ENCODE measurements at regions not wholly inside any gene's neighbourhood (a gene's known extent, or its start where the extent isn't known, plus 50 kb on each side); places are given as distances from the start of the nearest gene placed in this dataset.

DNA sequence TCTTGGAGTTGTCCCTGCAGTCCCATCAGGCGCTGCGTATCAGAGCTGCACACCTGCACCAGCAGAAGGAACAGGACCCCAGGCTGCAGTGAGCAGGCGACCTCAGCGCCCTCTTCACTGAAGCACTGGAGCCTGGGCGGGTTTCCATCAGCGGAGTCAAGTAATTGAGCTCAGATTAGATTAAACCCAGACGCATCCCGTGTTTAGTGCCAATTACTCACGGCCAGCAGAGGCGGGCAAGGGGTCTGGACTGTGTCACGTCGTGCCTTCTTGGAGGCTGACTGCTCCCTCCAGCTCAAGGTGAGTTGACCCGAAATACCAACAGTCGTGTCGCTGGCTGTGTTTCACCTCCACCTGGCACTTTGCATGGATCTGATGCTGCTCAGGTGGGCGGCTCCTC lies 123.6 kb downstream of the CXCL12 start:
- TF ChIP-seq, protein P1, sequence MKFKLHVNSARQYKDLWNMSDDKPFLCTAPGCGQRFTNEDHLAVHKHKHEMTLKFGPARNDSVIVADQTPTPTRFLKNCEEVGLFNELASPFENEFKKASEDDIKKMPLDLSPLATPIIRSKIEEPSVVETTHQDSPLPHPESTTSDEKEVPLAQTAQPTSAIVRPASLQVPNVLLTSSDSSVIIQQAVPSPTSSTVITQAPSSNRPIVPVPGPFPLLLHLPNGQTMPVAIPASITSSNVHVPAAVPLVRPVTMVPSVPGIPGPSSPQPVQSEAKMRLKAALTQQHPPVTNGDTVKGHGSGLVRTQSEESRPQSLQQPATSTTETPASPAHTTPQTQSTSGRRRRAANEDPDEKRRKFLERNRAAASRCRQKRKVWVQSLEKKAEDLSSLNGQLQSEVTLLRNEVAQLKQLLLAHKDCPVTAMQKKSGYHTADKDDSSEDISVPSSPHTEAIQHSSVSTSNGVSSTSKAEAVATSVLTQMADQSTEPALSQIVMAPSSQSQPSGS (IDR thresholded peaks at IDR 0.05; ENCODE audit: low read length): no peak
- TF ChIP-seq BCL11A (IDR thresholded peaks at IDR 0.05; ENCODE audit: low read depth in 2 of 2, low read length in 2 of 2) (no peak), CHD2 (IDR thresholded peaks at IDR 0.05; ENCODE audit: low read length) (no peak), BRCA1 (IDR thresholded peaks at IDR 0.05; ENCODE audit: low read depth, low read length) (no peak), EZH2 (IDR thresholded peaks at IDR 0.05; ENCODE audit: low read depth, low read length, severe bottlenecking) (no peak), JUN (IDR thresholded peaks at IDR 0.05; ENCODE audit: low read depth, low read length) (no peak), RFX5 (IDR thresholded peaks at IDR 0.05; ENCODE audit: borderline replicate concordance, low read depth, low read length) (no peak), RAD21 (IDR thresholded peaks at IDR 0.05 in 1 of 2, conservative IDR thresholded peaks at IDR 0.05 in 1 of 2; ENCODE audit: low read depth in 2 of 2, low read length in 2 of 2) (no peak), RBBP5 (IDR thresholded peaks at IDR 0.05; ENCODE audit: borderline replicate concordance, low read depth, low read length) (no peak), SP2 (IDR thresholded peaks at IDR 0.05; ENCODE audit: low read length) (no peak)
- DNase-seq (ENCODE audit: low read depth in 1 of 2, low spot score in 2 of 2) (no peak), FAIRE-seq (no peak)
- H2BK120ac ChIP-seq (replicated peaks; ENCODE audit: low read depth, low read length): no peak overlapping the region
- H3K23me2 ChIP-seq (ENCODE audit: low read depth, low read length): no peaks in the 10 kb centered on the region
- no peak overlapping the region for H3K4me2 ChIP-seq (ENCODE audit: insufficient read depth in 1 of 2, low read depth in 2 of 2, low read length in 2 of 2)
- H3K56ac ChIP-seq (replicated peaks; ENCODE audit: insufficient read length, low read depth, low read length): no peak overlapping the region
- no peak overlapping the region for H2AK5ac ChIP-seq (ENCODE audit: low read depth, low read length)
- H3K79me2 ChIP-seq (ENCODE audit: control insufficient read depth in 1 of 2, insufficient read depth in 2 of 2, low read length in 2 of 2): no peaks in the 10 kb centered on the region
- H3K23ac ChIP-seq (ENCODE audit: insufficient read length): no peak overlapping the region
- no peak overlapping the region for H3K4ac ChIP-seq (replicated peaks; ENCODE audit: insufficient read length, low read depth, low read length)
- no peaks in the 10 kb centered on the region for H4K20me1 ChIP-seq (replicated peaks in 1 of 2; ENCODE audit: control insufficient read depth in 1 of 2, insufficient read depth in 2 of 2, low read length in 2 of 2)
- no peak overlapping the region for H2BK12ac ChIP-seq (ENCODE audit: low read depth, low read length)
- no peaks in the 10 kb centered on the region for H3K27me3 ChIP-seq (replicated peaks in 1 of 4; ENCODE audit: control insufficient read depth in 3 of 4, extremely low read depth in 1 of 4, insufficient read depth in 3 of 4, low read length in 3 of 4)
- H2BK20ac ChIP-seq (ENCODE audit: low read length): no peak overlapping the region
- POLR2A ChIA-PET (ENCODE audit: partially characterized antibody): no interaction called here
- no peak overlapping the region for H2BK15ac ChIP-seq (ENCODE audit: low read length)
- H2AFZ ChIP-seq (ENCODE audit: low read length): no peak overlapping the region
- no peak overlapping the region for H4K91ac ChIP-seq (replicated peaks; ENCODE audit: insufficient read length, low read length)
- CTCF ChIA-PET (ENCODE audit: partially characterized antibody): interaction anchor here (1.1 to 1.8 kb wide), 2 partner anchors 18 to 25 kb away, joined by 4 to 5 read pairs; no protein-coding TSS in a partner anchor
- H3K4me1 ChIP-seq (replicated peaks in 1 of 4; ENCODE audit: control insufficient read depth in 3 of 4, insufficient read depth in 4 of 4, low read length in 3 of 4): peaks cover 3 to 10% (median 8%) of the 10 kb centered on the region in 4 experiments
- H3K79me1 ChIP-seq (ENCODE audit: low read depth, low read length): no peaks in the 10 kb centered on the region
- H3K18ac ChIP-seq (ENCODE audit: extremely low read depth, low read length): no peak overlapping the region
- H3K9ac ChIP-seq (replicated peaks in 1 of 4; ENCODE audit: extremely low read depth in 1 of 4, low read depth in 3 of 4, low read length in 3 of 4): no peak overlapping the region
- no peaks in the 10 kb centered on the region for H3K36me3 ChIP-seq (ENCODE audit: control insufficient read depth in 2 of 4, insufficient read depth in 4 of 4, low read length in 3 of 4)
- H3K4me3 ChIP-seq (ENCODE audit: extremely low read depth in 1 of 4, insufficient read depth in 2 of 4, low read depth in 3 of 4, low read length in 4 of 4): no peak overlapping the region
- no peaks in the 10 kb centered on the region for H3K9me3 ChIP-seq (ENCODE audit: insufficient read depth in 2 of 2, low read depth in 1 of 2, low read length in 1 of 2)
- H4K8ac ChIP-seq (ENCODE audit: extremely low read depth, insufficient read depth, low read length): 0 out of 2 replicates have a peak overlapping the region, but pooled peaks have one; percentile 9
- no peak overlapping the region for H4K5ac ChIP-seq (ENCODE audit: insufficient read length, low read depth, low read length)
- no peak overlapping the region for H3K27ac ChIP-seq (ENCODE audit: low read depth, low read length)
- no peak overlapping the region for H3K14ac ChIP-seq (ENCODE audit: insufficient read length)
- WGBS, 2 experiments (ENCODE audit: extremely low coverage in 1 of 2, insufficient coverage in 1 of 2, insufficient read length in 1 of 2, insufficient replicate concordance in 2 of 2, low coverage in 1 of 2, low lambda C conversion rate in 2 of 2, missing lambda C conversion rate in 1 of 2): 91% methylated on average over 16 of the region's 16 CpGs; no CpG with 5 or more reads in 1 of the 2 experiments
- no peak overlapping the region for H2BK5ac ChIP-seq (ENCODE audit: low read depth, low read length)

Measured in H1 (cell line).